Liver (tissue), 7 donors: ENCODE measurements at regions not wholly inside any gene's neighbourhood (a gene's known extent, or its start where the extent isn't known, plus 50 kb on each side); places are given as distances from the start of the nearest gene placed in this dataset.

Experiments
- DNase-seq: peaks from one replicate; pipeline ENCODE4 v3.0.0-alpha.2; 2017; ENCODE audit warnings: low spot score
- H3K27ac ChIP-seq, 2 donors: one replicate each; pipeline ENCODE4 v1.7.0; 2013; ENCODE audit warnings: inconsistent platforms in 2 of 2, low read length in 2 of 2, control low read depth in 1 of 2, low read depth in 1 of 2, mild to moderate bottlenecking in 1 of 2
- H3K27me3 ChIP-seq, 4 donors: one replicate each; pipeline versions ENCODE4 v1.6.1 to v1.7.0; 2013; ENCODE audit warnings: low read length in 3 of 4, inconsistent platforms in 1 of 4, mild to moderate bottlenecking in 1 of 4, moderate library complexity in 1 of 4; ENCODE audit not compliant: control insufficient read depth in 4 of 4, insufficient read depth in 4 of 4
- H3K36me3 ChIP-seq, 4 donors: one replicate each; pipeline versions ENCODE4 v1.6.1 to v1.7.0; 2013; ENCODE audit warnings: low read length in 3 of 4, mild to moderate bottlenecking in 3 of 4, low read depth in 1 of 4, moderate library complexity in 1 of 4; ENCODE audit not compliant: control insufficient read depth in 4 of 4, insufficient read depth in 3 of 4
- H3K4me1 ChIP-seq, 4 donors: one replicate each; pipeline versions ENCODE4 v1.6.1 to v1.7.0; 2013; ENCODE audit warnings: low read length in 3 of 4, mild to moderate bottlenecking in 3 of 4, moderate library complexity in 1 of 4; ENCODE audit not compliant: control insufficient read depth in 4 of 4, insufficient read depth in 4 of 4
- H3K4me3 ChIP-seq, 3 donors: one replicate each; pipeline versions ENCODE4 v1.6.1 to v1.7.0; 2013; ENCODE audit warnings: low read length in 3 of 3, control low read depth in 1 of 3, low read depth in 1 of 3, mild to moderate bottlenecking in 1 of 3
- H3K9ac ChIP-seq, 2 donors: one replicate each; pipeline ENCODE4 v1.7.0; 2013; ENCODE audit warnings: low read length in 2 of 2, mild to moderate bottlenecking in 2 of 2, moderate library complexity in 2 of 2, control low read depth in 1 of 2, low read depth in 1 of 2
- H3K9me3 ChIP-seq, 4 donors: one replicate each; pipeline versions ENCODE4 v1.6.1 to v1.7.0; 2013; ENCODE audit warnings: low read length in 3 of 4; ENCODE audit not compliant: control insufficient read depth in 4 of 4
- EGR1 ChIP-seq, 2 donors: IDR thresholded peaks; 2 replicates each; pipeline ENCODE4 v1.6.1; 2016 to 2018; ENCODE audit warnings: antibody characterized with exemption in 2 of 2, low read depth in 2 of 2
- FOXA1 ChIP-seq: IDR thresholded peaks from 2 replicates; pipeline ENCODE4 v1.6.1; 2016; ENCODE audit warnings: antibody characterized with exemption
- FOXA2 ChIP-seq: IDR thresholded peaks from 2 replicates; pipeline ENCODE4 v1.6.1; 2016; ENCODE audit warnings: antibody characterized with exemption
- HNF4A ChIP-seq, 2 donors: conservative IDR thresholded peaks; 2 replicates each; pipeline ENCODE4 v1.6.1; 2016; ENCODE audit warnings: antibody characterized with exemption in 2 of 2, mild to moderate bottlenecking in 2 of 2
- HNF4G ChIP-seq: IDR thresholded peaks from 2 replicates; pipeline ENCODE4 v1.6.1; 2016; ENCODE audit warnings: antibody characterized with exemption
- JUND ChIP-seq, 2 donors: IDR thresholded peaks; 2 replicates each; pipeline ENCODE4 v1.6.1; 2016; ENCODE audit warnings: antibody characterized with exemption in 2 of 2
- NR2F2 ChIP-seq: IDR thresholded peaks from 2 replicates; pipeline ENCODE4 v1.6.1; 2016; ENCODE audit warnings: antibody characterized with exemption
- RXRA ChIP-seq, 2 donors: IDR thresholded peaks; 2 replicates each; pipeline ENCODE4 v1.6.1; 2017 to 2018; ENCODE audit warnings: antibody characterized with exemption in 2 of 2, mild to moderate bottlenecking in 1 of 2
- SP1 ChIP-seq: IDR thresholded peaks from 2 replicates; pipeline ENCODE4 v1.6.1; 2018; ENCODE audit warnings: antibody characterized with exemption, mild to moderate bottlenecking
- TAF1 ChIP-seq: conservative IDR thresholded peaks from 2 replicates; pipeline ENCODE4 v1.6.1; 2016; ENCODE audit warnings: antibody characterized with exemption, mild to moderate bottlenecking
- YY1 ChIP-seq: IDR thresholded peaks from 2 replicates; pipeline ENCODE4 v1.6.1; 2016; ENCODE audit warnings: antibody characterized with exemption, mild to moderate bottlenecking
- WGBS: extraction: QIAGEN DNeasy Blood & Tissue Kit; methylation state at CpG from one replicate; pipeline ENCODE4 v1.1.7; 2013; 5-methylcytosine and 5-hydroxymethylcytosine counted together
- TF ChIP-seq, protein P1 (sequence below): IDR thresholded peaks from 2 replicates; pipeline ENCODE4 v1.6.1; 2016; ENCODE audit warnings: antibody characterized with exemption
- TF ChIP-seq, protein P2 (sequence below): IDR thresholded peaks from 2 replicates; pipeline ENCODE4 v1.6.1; 2016; ENCODE audit warnings: antibody characterized with exemption
- TF ChIP-seq, protein P3 (sequence below): IDR thresholded peaks from 2 replicates; pipeline ENCODE4 v1.6.1; 2016; ENCODE audit warnings: antibody characterized with exemption
- TF ChIP-seq, protein P4 (sequence below): IDR thresholded peaks from 2 replicates; pipeline ENCODE4 v1.6.1; 2016; ENCODE audit warnings: antibody characterized with exemption, mild to moderate bottlenecking
- donor health status: healthy.
- donor health status: healthy.
- donor health status: healthy.
- donor health status: healthy.

DNA sequence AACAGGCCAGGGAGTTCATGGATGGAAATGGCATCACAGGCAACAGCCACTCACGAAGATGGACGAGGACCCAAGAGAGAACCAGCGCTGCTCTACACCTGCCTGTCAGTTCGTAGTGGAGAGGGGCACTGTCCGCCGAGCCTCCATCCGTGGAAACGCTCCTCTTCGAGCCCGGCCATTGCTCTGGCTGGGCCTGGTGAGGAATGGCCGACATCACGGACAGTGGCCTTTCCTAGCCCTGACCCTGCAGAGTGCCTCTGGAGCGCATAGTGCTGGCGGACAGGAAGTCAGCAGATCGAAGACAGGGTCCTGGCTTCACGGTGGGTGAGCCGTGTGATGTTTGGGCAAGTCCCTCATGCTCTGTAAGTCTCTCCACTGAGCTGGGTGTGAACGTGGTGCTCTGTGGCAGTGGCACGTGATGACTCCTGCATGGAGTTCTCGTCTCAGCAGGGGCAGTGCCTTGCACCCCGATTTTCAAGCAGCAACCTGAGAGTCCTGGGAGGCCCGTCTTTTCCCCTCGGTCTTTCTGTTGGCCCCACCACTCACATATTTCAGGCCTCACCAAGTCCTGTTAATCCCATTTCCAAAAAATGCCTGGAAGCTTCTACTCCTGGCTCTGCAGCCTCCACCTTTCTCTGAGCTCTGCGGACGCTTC lies 214.4 kb downstream of the ERMARD start:
- no peak overlapping the region for H3K27ac ChIP-seq
- no peak overlapping the region for H3K4me3 ChIP-seq
- H3K9me3 ChIP-seq = no peaks in the 10 kb centered on the region
- H3K36me3 ChIP-seq = no peaks in the 10 kb centered on the region
- no peaks in the 10 kb centered on the region for H3K27me3 ChIP-seq
- TF ChIP-seq FOXA2 = no peak
- TF ChIP-seq TAF1 = no peak
- TF ChIP-seq FOXA1 = no peak
- TF ChIP-seq, protein P1, sequence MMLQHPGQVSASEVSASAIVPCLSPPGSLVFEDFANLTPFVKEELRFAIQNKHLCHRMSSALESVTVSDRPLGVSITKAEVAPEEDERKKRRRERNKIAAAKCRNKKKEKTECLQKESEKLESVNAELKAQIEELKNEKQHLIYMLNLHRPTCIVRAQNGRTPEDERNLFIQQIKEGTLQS = no peak
- TF ChIP-seq, protein P2, sequence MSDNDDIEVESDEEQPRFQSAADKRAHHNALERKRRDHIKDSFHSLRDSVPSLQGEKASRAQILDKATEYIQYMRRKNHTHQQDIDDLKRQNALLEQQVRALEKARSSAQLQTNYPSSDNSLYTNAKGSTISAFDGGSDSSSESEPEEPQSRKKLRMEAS = no peak
- TF ChIP-seq SP1 = no peak
- TF ChIP-seq RXRA (IDR thresholded peaks at IDR 0.05) = no peak
- no peak for TF ChIP-seq EGR1 (IDR thresholded peaks at IDR 0.05; ENCODE audit: low read depth in 2 of 2)
- no peak for TF ChIP-seq JUND (IDR thresholded peaks at IDR 0.05)
- TF ChIP-seq, protein P3, sequence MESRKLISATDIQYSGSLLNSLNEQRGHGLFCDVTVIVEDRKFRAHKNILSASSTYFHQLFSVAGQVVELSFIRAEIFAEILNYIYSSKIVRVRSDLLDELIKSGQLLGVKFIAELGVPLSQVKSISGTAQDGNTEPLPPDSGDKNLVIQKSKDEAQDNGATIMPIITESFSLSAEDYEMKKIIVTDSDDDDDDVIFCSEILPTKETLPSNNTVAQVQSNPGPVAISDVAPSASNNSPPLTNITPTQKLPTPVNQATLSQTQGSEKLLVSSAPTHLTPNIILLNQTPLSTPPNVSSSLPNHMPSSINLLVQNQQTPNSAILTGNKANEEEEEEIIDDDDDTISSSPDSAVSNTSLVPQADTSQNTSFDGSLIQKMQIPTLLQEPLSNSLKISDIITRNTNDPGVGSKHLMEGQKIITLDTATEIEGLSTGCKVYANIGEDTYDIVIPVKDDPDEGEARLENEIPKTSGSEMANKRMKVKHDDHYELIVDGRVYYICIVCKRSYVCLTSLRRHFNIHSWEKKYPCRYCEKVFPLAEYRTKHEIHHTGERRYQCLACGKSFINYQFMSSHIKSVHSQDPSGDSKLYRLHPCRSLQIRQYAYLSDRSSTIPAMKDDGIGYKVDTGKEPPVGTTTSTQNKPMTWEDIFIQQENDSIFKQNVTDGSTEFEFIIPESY = no peak
- WGBS = 89% methylated on average over 25 of the region's 25 CpGs
- H3K9ac ChIP-seq = no peak overlapping the region
- H3K4me1 ChIP-seq = peaks cover 0 to 4% (median 0%) of the 10 kb centered on the region in 4 donors
- no peak for DNase-seq

DNA sequence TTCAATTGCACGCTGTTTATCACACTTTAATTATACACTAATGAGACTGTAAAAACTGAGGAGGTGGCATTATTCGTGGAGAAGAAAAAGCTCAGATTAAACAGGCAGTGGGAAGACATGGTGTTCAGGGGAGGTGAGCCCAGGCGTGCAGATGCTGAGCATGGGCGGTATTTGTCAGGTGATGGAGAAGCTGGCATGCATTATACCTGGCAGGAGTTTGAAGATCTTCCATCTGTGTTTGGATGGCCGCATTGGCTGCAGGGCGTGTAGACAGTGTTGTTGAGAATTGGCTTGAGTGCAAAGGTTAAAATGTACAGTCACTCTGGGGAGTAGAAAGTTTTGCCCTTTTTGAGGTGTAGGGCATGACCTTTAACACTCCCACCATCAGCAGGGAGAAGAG lies 213.8 kb downstream of the ERMARD start:
- TF ChIP-seq SP1 = no peak
- TF ChIP-seq, protein P2 = no peak
- TF ChIP-seq RXRA (IDR thresholded peaks at IDR 0.05) = no peak
- DNase-seq = no peak
- Histone ChIP-seq H3K4me3 (no peak overlapping the region), H3K36me3 (no peaks in the 10 kb centered on the region), H3K4me1 (peaks cover 0 to 4% (median 0%) of the 10 kb centered on the region in 4 donors), H3K9me3 (no peaks in the 10 kb centered on the region), H3K27me3 (no peaks in the 10 kb centered on the region), H3K9ac (no peak overlapping the region), H3K27ac (no peak overlapping the region)
- WGBS = 66% methylated on average over 6 of the region's 6 CpGs

DNA sequence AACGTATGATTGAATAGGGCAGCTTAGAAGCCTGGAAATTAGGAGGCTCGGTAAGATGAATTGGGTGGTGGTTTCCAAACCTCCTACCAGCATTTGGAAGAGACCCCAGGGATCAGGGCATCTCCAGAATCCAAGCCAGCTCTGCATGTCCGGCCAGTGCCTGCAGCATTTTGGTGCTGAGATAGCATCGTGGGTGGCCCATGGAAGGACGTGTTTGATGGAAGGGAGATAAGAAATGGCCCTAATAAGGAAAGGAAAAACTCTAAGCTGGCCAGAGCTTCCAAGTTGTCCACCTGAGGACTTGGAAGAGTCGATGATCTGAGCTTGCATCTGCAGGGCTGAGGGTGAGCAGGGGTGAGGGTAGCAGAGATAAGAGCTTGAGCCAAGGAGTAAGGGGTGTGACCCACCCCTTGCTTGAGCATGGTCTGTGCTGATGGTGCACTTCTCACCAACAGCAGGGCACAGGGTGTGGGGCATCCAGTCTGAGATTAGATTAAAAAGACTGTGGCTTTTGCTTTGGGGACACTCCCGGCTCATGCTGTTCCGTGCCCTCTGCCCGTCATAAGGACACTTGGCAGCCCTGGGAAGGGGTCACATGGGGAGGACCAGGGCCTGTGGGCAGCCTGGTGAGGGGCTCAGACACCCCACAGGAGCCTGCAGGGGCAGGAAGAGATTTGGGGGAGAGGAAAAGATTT lies 213.2 kb downstream of the ERMARD start:
- no peaks in the 10 kb centered on the region for H3K9me3 ChIP-seq
- no peaks in the 10 kb centered on the region for H3K27me3 ChIP-seq
- TF ChIP-seq HNF4A (conservative IDR thresholded peaks at IDR 0.05) (no peak), TAF1 (no peak), FOXA2 (no peak), YY1 (no peak), RXRA (IDR thresholded peaks at IDR 0.05) (no peak), FOXA1 (no peak), SP1 (no peak), JUND (IDR thresholded peaks at IDR 0.05) (no peak), EGR1 (IDR thresholded peaks at IDR 0.05; ENCODE audit: low read depth in 2 of 2) (no peak), HNF4G (no peak), NR2F2 (no peak)
- TF ChIP-seq, protein P4, sequence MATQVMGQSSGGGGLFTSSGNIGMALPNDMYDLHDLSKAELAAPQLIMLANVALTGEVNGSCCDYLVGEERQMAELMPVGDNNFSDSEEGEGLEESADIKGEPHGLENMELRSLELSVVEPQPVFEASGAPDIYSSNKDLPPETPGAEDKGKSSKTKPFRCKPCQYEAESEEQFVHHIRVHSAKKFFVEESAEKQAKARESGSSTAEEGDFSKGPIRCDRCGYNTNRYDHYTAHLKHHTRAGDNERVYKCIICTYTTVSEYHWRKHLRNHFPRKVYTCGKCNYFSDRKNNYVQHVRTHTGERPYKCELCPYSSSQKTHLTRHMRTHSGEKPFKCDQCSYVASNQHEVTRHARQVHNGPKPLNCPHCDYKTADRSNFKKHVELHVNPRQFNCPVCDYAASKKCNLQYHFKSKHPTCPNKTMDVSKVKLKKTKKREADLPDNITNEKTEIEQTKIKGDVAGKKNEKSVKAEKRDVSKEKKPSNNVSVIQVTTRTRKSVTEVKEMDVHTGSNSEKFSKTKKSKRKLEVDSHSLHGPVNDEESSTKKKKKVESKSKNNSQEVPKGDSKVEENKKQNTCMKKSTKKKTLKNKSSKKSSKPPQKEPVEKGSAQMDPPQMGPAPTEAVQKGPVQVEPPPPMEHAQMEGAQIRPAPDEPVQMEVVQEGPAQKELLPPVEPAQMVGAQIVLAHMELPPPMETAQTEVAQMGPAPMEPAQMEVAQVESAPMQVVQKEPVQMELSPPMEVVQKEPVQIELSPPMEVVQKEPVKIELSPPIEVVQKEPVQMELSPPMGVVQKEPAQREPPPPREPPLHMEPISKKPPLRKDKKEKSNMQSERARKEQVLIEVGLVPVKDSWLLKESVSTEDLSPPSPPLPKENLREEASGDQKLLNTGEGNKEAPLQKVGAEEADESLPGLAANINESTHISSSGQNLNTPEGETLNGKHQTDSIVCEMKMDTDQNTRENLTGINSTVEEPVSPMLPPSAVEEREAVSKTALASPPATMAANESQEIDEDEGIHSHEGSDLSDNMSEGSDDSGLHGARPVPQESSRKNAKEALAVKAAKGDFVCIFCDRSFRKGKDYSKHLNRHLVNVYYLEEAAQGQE = no peak
- TF ChIP-seq, protein P2 = no peak
- H3K36me3 ChIP-seq = no peaks in the 10 kb centered on the region
- no peak overlapping the region for H3K27ac ChIP-seq
- no peak overlapping the region for H3K9ac ChIP-seq
- H3K4me3 ChIP-seq = no peak overlapping the region
- WGBS = 86% methylated on average over 9 of the region's 9 CpGs
- H3K4me1 ChIP-seq = peaks cover 0 to 4% (median 0%) of the 10 kb centered on the region in 4 donors
- DNase-seq = peak; percentile 22
